ENCODE measurements at regions not wholly inside any gene's neighbourhood (a gene's known extent, or its start where the extent isn't known, plus 50 kb on each side); places are given as distances from the start of the nearest gene placed in this dataset.

DNA sequence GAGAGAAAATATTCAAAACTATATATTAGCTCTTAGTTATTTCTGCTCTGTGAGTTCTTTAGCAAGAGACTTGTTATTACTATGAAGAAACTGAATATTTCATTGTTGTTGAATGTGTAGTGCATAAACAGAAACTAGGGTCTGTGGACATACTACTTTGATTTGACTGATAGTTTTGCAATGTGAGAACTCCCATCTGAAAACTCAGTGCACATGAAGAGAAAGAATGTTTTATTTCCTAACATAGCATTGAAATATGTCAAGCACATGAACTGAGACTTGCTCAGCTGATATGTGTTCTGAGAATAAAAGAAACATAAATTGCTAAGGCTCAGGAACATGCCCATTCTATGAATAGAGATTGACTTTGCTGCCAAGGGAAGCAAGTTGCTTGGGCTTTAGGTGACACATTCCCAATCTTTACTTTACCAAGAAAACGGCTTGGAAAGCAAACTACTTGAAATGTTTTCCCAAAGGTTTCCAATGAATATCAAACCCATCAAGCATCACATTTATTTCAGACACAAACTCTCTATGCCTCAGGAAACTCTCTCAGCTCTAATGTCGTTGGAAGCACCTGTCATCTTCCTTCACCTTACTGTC lies 290.4 kb downstream of the SLC16A7 start:
- TF ChIP-seq CTCF (IDR thresholded peaks at IDR 0.05) (no peak), POLR2A (IDR thresholded peaks at IDR 0.05) (no peak)
